H9 (cell line): ENCODE measurements at regions not wholly inside any gene's neighbourhood (a gene's known extent, or its start where the extent isn't known, plus 50 kb on each side); places are given as distances from the start of the nearest gene placed in this dataset.

Source experiments
- DNase-seq: peaks from one replicate; pipeline ENCODE4 v3.0.0-alpha.2; 2017
- H2AFZ ChIP-seq: one replicate; pipeline ENCODE4 v1.6.1; 2013; ENCODE audit warnings: mild to moderate bottlenecking, low read length, control low read depth, moderate library complexity
- H2AK5ac ChIP-seq: 2 replicates; pipeline ENCODE4 v1.6.1; 2013; ENCODE audit warnings: low read length, control low read depth, mixed read lengths; ENCODE audit not compliant: insufficient read length
- H2BK120ac ChIP-seq: one replicate; pipeline ENCODE4 v1.6.1; 2013; ENCODE audit warnings: low read depth, mild to moderate bottlenecking, low read length, control low read depth, inconsistent platforms; ENCODE audit not compliant: poor library complexity, severe bottlenecking
- H2BK12ac ChIP-seq: 2 replicates; pipeline ENCODE4 v1.6.1; 2013; ENCODE audit warnings: low read length, control low read depth, mixed read lengths, low read depth; ENCODE audit not compliant: insufficient read length
- H2BK15ac ChIP-seq: 2 replicates; pipeline ENCODE4 v1.6.1; 2013; ENCODE audit warnings: low read depth, low read length, control low read depth
- H2BK20ac ChIP-seq: one replicate; pipeline ENCODE4 v1.6.1; 2013; ENCODE audit warnings: low read depth, mild to moderate bottlenecking, low read length, control low read depth, inconsistent platforms; ENCODE audit not compliant: poor library complexity, severe bottlenecking
- H2BK5ac ChIP-seq: 2 replicates; pipeline ENCODE4 v1.6.1; 2013; ENCODE audit warnings: low read length, control low read depth, mixed read lengths; ENCODE audit not compliant: insufficient read length
- H3K14ac ChIP-seq: 2 replicates; pipeline ENCODE4 v1.6.1; 2013; ENCODE audit warnings: low read length, control low read depth; ENCODE audit not compliant: insufficient read depth
- H3K18ac ChIP-seq: 2 replicates; pipeline ENCODE4 v1.6.1; 2013; ENCODE audit warnings: low read depth, mild to moderate bottlenecking, mixed read lengths, low read length, control low read depth; ENCODE audit not compliant: insufficient read length
- H3K23ac ChIP-seq: 2 replicates; pipeline ENCODE4 v1.6.1; 2013; ENCODE audit warnings: low read length, control low read depth, mixed read lengths, low read depth; ENCODE audit not compliant: insufficient read length
- H3K23me2 ChIP-seq: 2 replicates; pipeline ENCODE4 v1.6.1; 2013; ENCODE audit warnings: low read depth, mild to moderate bottlenecking, mixed read lengths, low read length, control low read depth; ENCODE audit not compliant: insufficient read length, poor library complexity, severe bottlenecking
- H3K27ac ChIP-seq: 2 replicates; pipeline ENCODE4 v1.5.1; 2013; ENCODE audit warnings: low read length, control low read depth, mixed read lengths, low read depth; ENCODE audit not compliant: insufficient read length
- H3K27me3 ChIP-seq: 2 replicates; pipeline ENCODE4 v1.6.1; 2013; ENCODE audit warnings: low read length, control low read depth, inconsistent platforms; ENCODE audit not compliant: insufficient read depth
- H3K4ac ChIP-seq: 2 replicates; pipeline ENCODE4 v1.6.1; 2013; ENCODE audit warnings: low read depth, mild to moderate bottlenecking, control low read depth, inconsistent platforms, low read length, moderate library complexity
- H3K4me1 ChIP-seq: 2 replicates; pipeline ENCODE4 v1.6.1; 2013; ENCODE audit warnings: low read length, control low read depth, inconsistent platforms; ENCODE audit not compliant: insufficient read depth
- H3K4me2 ChIP-seq: 2 replicates; pipeline ENCODE4 v1.6.1; 2013; ENCODE audit warnings: low read length, control low read depth, mixed read lengths; ENCODE audit not compliant: insufficient read length, insufficient read depth
- H3K56ac ChIP-seq: 2 replicates; pipeline ENCODE4 v1.6.1; 2013; ENCODE audit warnings: low read depth, mild to moderate bottlenecking, mixed read lengths, low read length, control low read depth; ENCODE audit not compliant: insufficient read length
- H3K79me1 ChIP-seq: 2 replicates; pipeline ENCODE4 v1.6.1; 2013; ENCODE audit warnings: low read depth, mild to moderate bottlenecking, moderate library complexity, low read length, control low read depth, inconsistent platforms; ENCODE audit not compliant: insufficient read depth, poor library complexity, severe bottlenecking
- H3K79me2 ChIP-seq: 2 replicates; pipeline ENCODE4 v1.6.1; 2013; ENCODE audit warnings: low read length, control low read depth, inconsistent platforms; ENCODE audit not compliant: insufficient read depth
- H3K9ac ChIP-seq: 2 replicates; pipeline ENCODE4 v1.6.1; 2013; ENCODE audit warnings: low read length, control low read depth, mixed read lengths; ENCODE audit not compliant: insufficient read length; ENCODE audit errors: extremely low read depth
- H3K9me3 ChIP-seq: one replicate; pipeline ENCODE4 v1.6.1; 2013; ENCODE audit warnings: low read depth, low read length, inconsistent platforms; ENCODE audit not compliant: control insufficient read depth
- H3T11ph ChIP-seq: one replicate; pipeline ENCODE4 v1.6.1; 2013; ENCODE audit warnings: mild to moderate bottlenecking, low read length, control low read depth, inconsistent platforms
- H4K20me1 ChIP-seq: one replicate; pipeline ENCODE4 v1.6.1; 2013; ENCODE audit not compliant: control insufficient read depth, insufficient read length, insufficient read depth
- H4K5ac ChIP-seq: 2 replicates; pipeline ENCODE4 v1.6.1; 2013; ENCODE audit warnings: low read depth, mild to moderate bottlenecking, mixed read lengths, low read length, control low read depth; ENCODE audit not compliant: insufficient read length
- H4K8ac ChIP-seq: replicated peaks from 2 replicates; pipeline ENCODE4 v1.6.1; 2013; ENCODE audit warnings: low read length, control low read depth, mixed read lengths, low read depth; ENCODE audit not compliant: insufficient read length
- H4K91ac ChIP-seq: 2 replicates; pipeline ENCODE4 v1.6.1; 2013; ENCODE audit warnings: low read depth, mild to moderate bottlenecking, moderate library complexity, mixed read lengths, low read length, control low read depth; ENCODE audit not compliant: insufficient read length
- H3K27ac Mint-ChIP-seq, 3 experiments: 2 replicates in 2 of 3; 3 replicates in 1 of 3; pipeline ENCODE4 v1.8.0; 2020 to 2021; ENCODE audit warnings: mixed read lengths in 3 of 3, mild to moderate bottlenecking in 1 of 3, moderate library complexity in 1 of 3
- H3K27me3 Mint-ChIP-seq: 2 replicates; pipeline ENCODE4 v1.8.0; 2021; ENCODE audit warnings: low read depth, mild to moderate bottlenecking, moderate library complexity, mixed read lengths
- H3K36me3 Mint-ChIP-seq, 3 experiments: 2 replicates in 2 of 3; 3 replicates in 1 of 3; pipeline ENCODE4 v1.8.0; 2020 to 2021; ENCODE audit warnings: low read depth in 3 of 3, mixed read lengths in 3 of 3; ENCODE audit not compliant: insufficient read depth in 1 of 3
- H3K4me1 Mint-ChIP-seq, 2 experiments: 2 replicates each; pipeline ENCODE4 v1.8.0; 2020; ENCODE audit warnings: mixed read lengths in 2 of 2
- H3K4me3 Mint-ChIP-seq, 2 experiments: 2 replicates in 1 of 2; 3 replicates in 1 of 2; pipeline ENCODE4 v1.8.0; 2020 to 2021; ENCODE audit warnings: mild to moderate bottlenecking in 2 of 2, mixed read lengths in 2 of 2, moderate library complexity in 1 of 2
- H3K9me3 Mint-ChIP-seq, 2 experiments: 2 replicates in 1 of 2; 3 replicates in 1 of 2; pipeline ENCODE4 v1.8.0; 2020; ENCODE audit warnings: mild to moderate bottlenecking in 2 of 2, mixed read lengths in 2 of 2, moderate library complexity in 1 of 2
- CTCF ChIP-seq: fragments of 200-600 bp; sonication (generic); conservative IDR thresholded peaks from 3 replicates; pipeline ENCODE4 v1.8.0; 2021; ENCODE audit warnings: antibody characterized with exemption, mild to moderate bottlenecking
- WGBS: extraction: QIAGEN DNeasy Blood & Tissue Kit; methylation state at CpG from one replicate; pipeline ENCODE4 v1.1.7; 2013; ENCODE audit warnings: missing lambda C conversion rate, low lambda C conversion rate, mixed read lengths; ENCODE audit not compliant: insufficient read length; ENCODE audit errors: extremely low coverage; 5-methylcytosine and 5-hydroxymethylcytosine counted together

- Histone ChIP-seq H2BK5ac (no peak overlapping the region), H3K27ac (no peak overlapping the region), H2AK5ac (no peak overlapping the region), H3K27me3 (no peaks in the 10 kb centered on the region), H2BK15ac (no peak overlapping the region), H4K20me1 (no peaks in the 10 kb centered on the region), H4K91ac (no peak overlapping the region), H2AFZ (no peak overlapping the region), H3K23ac (no peak overlapping the region), H3T11ph (no peak overlapping the region), H3K18ac (no peak overlapping the region), H3K4me1 (no peaks in the 10 kb centered on the region), H3K14ac (no peak overlapping the region), H3K4ac (no peak overlapping the region), H2BK12ac (no peak overlapping the region), H4K5ac (no peak overlapping the region), H3K9ac (no peak overlapping the region), H2BK20ac (no peak overlapping the region), H3K23me2 (no peaks in the 10 kb centered on the region), H3K4me2 (no peak overlapping the region), H3K79me2 (no peaks in the 10 kb centered on the region), H3K79me1 (no peaks in the 10 kb centered on the region), H3K9me3 (no peaks in the 10 kb centered on the region), H2BK120ac (no peak overlapping the region), H3K56ac (no peak overlapping the region), H4K8ac (no peak overlapping the region)
- Mint-ChIP-seq H3K27me3 (no peaks in the 10 kb centered on the region), H3K9me3 (peaks cover 0 to 11% of the 10 kb centered on the region in 2 experiments; a peak in 3 of 5 replicates), H3K4me3 (no peak overlapping the region), H3K27ac (no peak overlapping the region), H3K4me1 (no peaks in the 10 kb centered on the region), H3K36me3 (peaks cover 1 to 9% (median 6%) of the 10 kb centered on the region in 3 experiments; a peak in 2 of 7 replicates)
- TF ChIP-seq CTCF: no peak; the same call in 2 of the 3 replicates
- WGBS: no CpG with 5 or more reads among the region's 5 CpGs
- no peak for DNase-seq
Measured at GRCh38 chr13:80655778-80656511, 315.0 kb upstream of the SPRY2 start.
